Amniotic epithelial cell (primary cell): ENCODE measurements at regions not wholly inside any gene's neighbourhood (a gene's known extent, or its start where the extent isn't known, plus 50 kb on each side); places are given as distances from the start of the nearest gene placed in this dataset.
"Not testable (repeated sequence)": the region's sequence is repeated elsewhere in the genome, so short reads cannot be mapped to it uniquely, and the experiment has no call there.

ENCODE experiments used
- DNase-seq: peaks from one replicate; pipeline ENCODE4 v3.0.0-alpha.2; 2010; ENCODE audit warnings: low read depth

GRCh38 chr3:70488131-70488530 lies 175.7 kb upstream of the MDFIC2 start:
- no peak for DNase-seq

GRCh38 chr3:70486414-70487017 lies 174.1 kb upstream of the MDFIC2 start:
- DNase-seq = no peak

- no peak for DNase-seq
These were observed 163.7 kb upstream of the MDFIC2 start for GRCh38 chr3:70476174-70476573.

- no peak for DNase-seq
These were observed 159.3 kb upstream of the MDFIC2 start for GRCh38 chr3:70471464-70472342.

- no peak for DNase-seq
These were observed 153.7 kb upstream of the MDFIC2 start for GRCh38 chr3:70466096-70466495.

- DNase-seq = no peak
These were observed 152.4 kb upstream of the MDFIC2 start for GRCh38 chr3:70464876-70465275.

- DNase-seq = no peak
These were observed 152.0 kb upstream of the MDFIC2 start for GRCh38 chr3:70464465-70464864.

- DNase-seq = not testable (repeated sequence)
These were observed 137.8 kb upstream of the MDFIC2 start for GRCh38 chr3:70450220-70450619.

GRCh38 chr3:70435422-70435821 lies 123.0 kb upstream of the MDFIC2 start:
- not testable (repeated sequence) for DNase-seq

GRCh38 chr3:70433091-70433490 lies 120.7 kb upstream of the MDFIC2 start:
- DNase-seq = peak; percentile 5

- no peak for DNase-seq
These were observed 119.5 kb upstream of the MDFIC2 start for GRCh38 chr3:70431911-70432310.

- no peak for DNase-seq
These were observed 113.6 kb upstream of the MDFIC2 start for GRCh38 chr3:70426071-70426470.

GRCh38 chr3:70421506-70421905 lies 109.1 kb upstream of the MDFIC2 start:
- no peak for DNase-seq

- no peak for DNase-seq
These were observed 96.6 kb upstream of the MDFIC2 start for GRCh38 chr3:70409018-70409417.

GRCh38 chr3:70400194-70400593 lies 87.8 kb upstream of the MDFIC2 start:
- DNase-seq = no peak

GRCh38 chr3:70393881-70394612 lies 81.6 kb upstream of the MDFIC2 start:
- no peak for DNase-seq

- no peak for DNase-seq
These were observed 79.8 kb upstream of the MDFIC2 start for GRCh38 chr3:70392227-70392626.

GRCh38 chr3:70387889-70388288 lies 75.5 kb upstream of the MDFIC2 start:
- no peak for DNase-seq

- no peak for DNase-seq
These were observed 74.4 kb upstream of the MDFIC2 start for GRCh38 chr3:70386846-70387245.

- no peak for DNase-seq
These were observed 73.6 kb upstream of the MDFIC2 start for GRCh38 chr3:70386043-70386442.

GRCh38 chr3:70383360-70383831 lies 71.0 kb upstream of the MDFIC2 start:
- DNase-seq = no peak

GRCh38 chr3:70374179-70374578 lies 61.7 kb upstream of the MDFIC2 start:
- DNase-seq = no peak
